GM06990 (cell line): ENCODE measurements at regions not wholly inside any gene's neighbourhood (a gene's known extent, or its start where the extent isn't known, plus 50 kb on each side); places are given as distances from the start of the nearest gene placed in this dataset.

ENCODE experiments used
- DNase-seq: peaks from one replicate; pipeline ENCODE4 v3.0.0-alpha.2; 2011; ENCODE audit not compliant: insufficient read length; ENCODE audit errors: extremely low read depth
- H3K27me3 ChIP-seq: replicated peaks from 2 replicates; pipeline ENCODE4 v1.6.0; 2011; ENCODE audit warnings: low read length; ENCODE audit not compliant: control insufficient read depth, insufficient read depth
- H3K36me3 ChIP-seq: 2 replicates; pipeline ENCODE4 v1.5.1; 2011; ENCODE audit warnings: low read length; ENCODE audit not compliant: control insufficient read depth, insufficient read depth
- H3K4me3 ChIP-seq: replicated peaks from 2 replicates; pipeline ENCODE4 v1.5.1; 2011; ENCODE audit warnings: low read depth, mild to moderate bottlenecking, control low read depth, low read length
- CTCF ChIP-seq: IDR thresholded peaks from 2 replicates; pipeline ENCODE4 v1.5.1; 2011; ENCODE audit warnings: low read length, control low read depth, mild to moderate bottlenecking, inconsistent platforms; ENCODE audit not compliant: insufficient read depth, poor library complexity, severe bottlenecking

GRCh38 chr20:39549733-39550132 is 587.6 kb downstream of the DHX35 start:
- no peak for DNase-seq
- TF ChIP-seq CTCF = no peak
- H3K4me3 ChIP-seq = no peak overlapping the region
- no peaks in the 10 kb centered on the region for H3K36me3 ChIP-seq
- H3K27me3 ChIP-seq = no peaks in the 10 kb centered on the region

GRCh38 chr20:39547546-39548408 is 585.6 kb downstream of the DHX35 start:
- H3K36me3 ChIP-seq = no peaks in the 10 kb centered on the region
- TF ChIP-seq CTCF = peak; percentile 5
- no peak overlapping the region for H3K4me3 ChIP-seq
- no peaks in the 10 kb centered on the region for H3K27me3 ChIP-seq
- no peak for DNase-seq

GRCh38 chr20:39541136-39541803 is 579.1 kb downstream of the DHX35 start:
- no peak overlapping the region for H3K4me3 ChIP-seq
- no peak for TF ChIP-seq CTCF
- DNase-seq = no peak
- no peaks in the 10 kb centered on the region for H3K27me3 ChIP-seq
- H3K36me3 ChIP-seq = no peaks in the 10 kb centered on the region

- H3K27me3 ChIP-seq = no peaks in the 10 kb centered on the region
- no peaks in the 10 kb centered on the region for H3K36me3 ChIP-seq
- H3K4me3 ChIP-seq = no peak overlapping the region
- TF ChIP-seq CTCF = no peak
- DNase-seq = no peak
These were observed 576.2 kb downstream of the DHX35 start for GRCh38 chr20:39538317-39538716.

GRCh38 chr20:39535301-39535700 is 573.2 kb downstream of the DHX35 start:
- no peak for DNase-seq
- no peaks in the 10 kb centered on the region for H3K36me3 ChIP-seq
- no peaks in the 10 kb centered on the region for H3K27me3 ChIP-seq
- no peak for TF ChIP-seq CTCF
- H3K4me3 ChIP-seq = no peak overlapping the region
